ENCODE measurements at regions not wholly inside any gene's neighbourhood (a gene's known extent, or its start where the extent isn't known, plus 50 kb on each side); places are given as distances from the start of the nearest gene placed in this dataset.
"Not testable (repeated sequence)": the region's sequence is repeated elsewhere in the genome, so short reads cannot be mapped to it uniquely, and the experiment has no call there.

DNA sequence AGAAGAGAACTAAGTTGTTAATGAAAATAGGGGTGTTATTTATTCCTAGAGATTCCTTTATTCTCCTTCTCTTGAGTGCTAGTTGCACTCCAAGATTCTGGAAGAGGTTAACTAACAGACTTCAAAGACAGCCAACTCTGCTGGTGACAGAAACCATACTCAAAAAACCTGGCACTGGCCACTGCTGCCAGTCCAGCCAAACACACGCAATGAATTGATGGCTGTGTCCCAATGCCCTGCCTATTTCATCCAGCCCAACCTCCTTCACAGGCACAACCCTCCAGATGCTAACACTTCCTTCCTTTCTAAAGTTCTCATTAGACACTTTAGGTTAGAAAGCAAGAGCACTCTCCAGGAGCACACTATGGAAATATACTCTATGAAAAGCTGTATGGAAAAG lies 150.8 kb upstream of the C11orf58 start:
- TF ChIP-seq, protein P1, sequence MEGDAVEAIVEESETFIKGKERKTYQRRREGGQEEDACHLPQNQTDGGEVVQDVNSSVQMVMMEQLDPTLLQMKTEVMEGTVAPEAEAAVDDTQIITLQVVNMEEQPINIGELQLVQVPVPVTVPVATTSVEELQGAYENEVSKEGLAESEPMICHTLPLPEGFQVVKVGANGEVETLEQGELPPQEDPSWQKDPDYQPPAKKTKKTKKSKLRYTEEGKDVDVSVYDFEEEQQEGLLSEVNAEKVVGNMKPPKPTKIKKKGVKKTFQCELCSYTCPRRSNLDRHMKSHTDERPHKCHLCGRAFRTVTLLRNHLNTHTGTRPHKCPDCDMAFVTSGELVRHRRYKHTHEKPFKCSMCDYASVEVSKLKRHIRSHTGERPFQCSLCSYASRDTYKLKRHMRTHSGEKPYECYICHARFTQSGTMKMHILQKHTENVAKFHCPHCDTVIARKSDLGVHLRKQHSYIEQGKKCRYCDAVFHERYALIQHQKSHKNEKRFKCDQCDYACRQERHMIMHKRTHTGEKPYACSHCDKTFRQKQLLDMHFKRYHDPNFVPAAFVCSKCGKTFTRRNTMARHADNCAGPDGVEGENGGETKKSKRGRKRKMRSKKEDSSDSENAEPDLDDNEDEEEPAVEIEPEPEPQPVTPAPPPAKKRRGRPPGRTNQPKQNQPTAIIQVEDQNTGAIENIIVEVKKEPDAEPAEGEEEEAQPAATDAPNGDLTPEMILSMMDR (IDR thresholded peaks at IDR 0.05): no peak
- TF ChIP-seq POLR2A (IDR thresholded peaks at IDR 0.05) (no peak), POLR2AphosphoS5 (IDR thresholded peaks at IDR 0.05) (no peak)
- H3K36me3 ChIP-seq: no peaks in the 10 kb centered on the region
- no peak overlapping the region for H3K4me3 ChIP-seq
- H3K27ac ChIP-seq: no peak overlapping the region
- H3K4me1 ChIP-seq (replicated peaks): no peaks in the 10 kb centered on the region
- intact Hi-C loops (cut with DNase I): no loop called here
- H3K27me3 ChIP-seq (replicated peaks; ENCODE audit: insufficient read depth): no peaks in the 10 kb centered on the region
- no peak for DNase-seq (ENCODE audit: low spot score)
- 0% methylated on average over 1 of the region's 1 CpG for WGBS
- H3K9me3 ChIP-seq: no peaks in the 10 kb centered on the region

DNA sequence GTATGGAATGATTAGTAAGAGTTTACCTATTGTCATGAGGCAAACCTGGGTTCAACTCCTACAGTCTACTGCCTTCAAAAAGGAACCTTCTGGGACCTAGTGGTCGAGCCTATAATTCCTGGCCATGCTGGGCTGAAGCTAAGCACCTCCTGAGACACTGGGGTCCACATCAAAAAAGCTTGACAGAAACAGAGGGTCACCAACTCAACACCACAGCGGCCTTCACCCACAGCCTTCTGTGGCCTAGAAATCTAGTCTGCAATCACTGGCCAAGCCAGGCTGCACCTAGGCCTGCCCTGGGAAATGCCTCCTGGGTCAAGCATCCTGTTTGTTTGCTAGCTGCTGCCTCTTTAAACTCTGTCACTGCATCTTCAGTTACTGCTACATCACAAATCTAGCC lies 153.9 kb upstream of the C11orf58 start:
- DNase-seq (ENCODE audit: low spot score): no peak

DNA sequence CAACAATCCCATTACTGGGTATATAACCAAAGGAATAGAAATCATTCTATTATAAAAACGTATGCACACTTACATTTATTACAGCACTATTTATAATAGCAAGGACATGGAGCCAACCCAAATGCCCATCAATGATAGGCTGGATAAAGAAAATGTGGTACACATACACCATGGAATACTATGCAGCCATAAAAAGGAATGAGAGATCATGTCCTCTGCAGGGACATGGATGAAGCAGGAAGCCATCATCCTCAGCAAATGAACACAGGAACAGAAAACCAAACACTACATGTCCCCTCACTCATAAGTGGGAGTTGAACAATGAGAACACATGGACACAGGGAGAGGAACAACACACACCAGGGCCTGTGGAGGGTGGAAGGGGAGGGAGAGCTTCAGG lies 157.4 kb upstream of the C11orf58 start:
- H3K36me3 ChIP-seq; DNase-seq (ENCODE audit: low spot score); H3K27ac ChIP-seq; intact Hi-C loops (cut with DNase I); H3K27me3 ChIP-seq (replicated peaks; ENCODE audit: insufficient read depth); H3K9me3 ChIP-seq; H3K4me3 ChIP-seq; H3K4me1 ChIP-seq (replicated peaks): not testable (repeated sequence)
- 84% methylated on average over 1 of the region's 1 CpG for WGBS

More for the DNA sequence above, 153.9 kb upstream of the C11orf58 start:
- no peak overlapping the region for H3K4me3 ChIP-seq
- H3K36me3 ChIP-seq: no peaks in the 10 kb centered on the region
- 90% methylated on average over 2 of the region's 2 CpGs for WGBS
- no peaks in the 10 kb centered on the region for H3K9me3 ChIP-seq
- H3K27ac ChIP-seq: no peak overlapping the region
- no peaks in the 10 kb centered on the region for H3K27me3 ChIP-seq (replicated peaks; ENCODE audit: insufficient read depth)
- TF ChIP-seq POLR2AphosphoS5 (IDR thresholded peaks at IDR 0.05) (no peak), POLR2A (IDR thresholded peaks at IDR 0.05) (no peak)
- TF ChIP-seq, protein P1 (IDR thresholded peaks at IDR 0.05): no peak
- H3K4me1 ChIP-seq (replicated peaks): no peaks in the 10 kb centered on the region
- intact Hi-C loops (cut with DNase I): no loop called here

DNA sequence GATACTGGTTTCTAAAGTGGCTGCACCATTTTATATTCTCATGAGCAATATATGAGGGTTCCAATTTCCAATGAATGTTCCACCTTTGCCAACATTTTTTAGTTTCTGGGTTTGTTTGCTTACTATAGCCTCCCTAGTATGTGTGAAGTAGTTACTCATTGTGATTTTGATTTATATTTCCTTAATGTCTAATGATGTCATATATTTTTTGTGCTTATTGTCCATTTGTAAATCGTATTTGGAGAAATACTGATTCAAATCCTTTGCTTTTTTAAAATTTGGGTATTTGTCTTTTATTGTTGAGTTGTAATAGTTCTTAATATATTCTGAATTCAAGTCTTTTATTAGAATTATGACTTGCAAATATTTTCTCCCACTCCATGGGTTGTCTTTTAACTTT lies 161.0 kb upstream of the C11orf58 start:
- Histone ChIP-seq H3K36me3 (no peaks in the 10 kb centered on the region), H3K27ac (no peak overlapping the region), H3K4me1 (replicated peaks) (no peaks in the 10 kb centered on the region), H3K4me3 (no peak overlapping the region), H3K27me3 (replicated peaks; ENCODE audit: insufficient read depth) (no peaks in the 10 kb centered on the region), H3K9me3 (no peaks in the 10 kb centered on the region)
- no peak for DNase-seq (ENCODE audit: low spot score)
- WGBS: 79% methylated on average over 1 of the region's 1 CpG
- no peak for TF ChIP-seq POLR2AphosphoS5 (IDR thresholded peaks at IDR 0.05)
- TF ChIP-seq, protein P1 (IDR thresholded peaks at IDR 0.05): no peak
- TF ChIP-seq POLR2A (IDR thresholded peaks at IDR 0.05): no peak
- intact Hi-C loops (cut with DNase I): no loop called here

DNA sequence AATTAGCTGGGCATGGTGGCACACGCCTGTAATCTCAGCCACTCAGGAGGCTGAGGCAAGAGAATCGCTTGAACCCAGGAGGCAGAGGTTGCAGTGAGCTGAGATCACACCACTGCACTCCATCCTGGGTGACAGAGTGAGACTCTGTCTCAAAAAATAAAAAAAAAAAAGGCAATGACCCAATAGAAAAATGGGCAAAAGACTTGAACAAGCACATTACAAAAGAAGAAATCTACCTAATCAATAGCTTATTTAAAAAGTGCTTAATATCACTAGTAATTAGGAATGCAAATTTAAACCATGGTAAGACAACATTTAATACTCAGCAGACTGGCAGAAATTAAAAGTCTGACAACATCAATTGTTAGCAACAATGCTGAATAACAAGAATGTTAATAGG lies 163.6 kb upstream of the C11orf58 start:
- H3K27me3 ChIP-seq (replicated peaks; ENCODE audit: insufficient read depth); H3K36me3 ChIP-seq; DNase-seq (ENCODE audit: low spot score); H3K9me3 ChIP-seq; intact Hi-C loops (cut with DNase I); H3K27ac ChIP-seq; H3K4me1 ChIP-seq (replicated peaks); H3K4me3 ChIP-seq: not testable (repeated sequence)
- WGBS: 97% methylated on average over 2 of the region's 2 CpGs

DNA sequence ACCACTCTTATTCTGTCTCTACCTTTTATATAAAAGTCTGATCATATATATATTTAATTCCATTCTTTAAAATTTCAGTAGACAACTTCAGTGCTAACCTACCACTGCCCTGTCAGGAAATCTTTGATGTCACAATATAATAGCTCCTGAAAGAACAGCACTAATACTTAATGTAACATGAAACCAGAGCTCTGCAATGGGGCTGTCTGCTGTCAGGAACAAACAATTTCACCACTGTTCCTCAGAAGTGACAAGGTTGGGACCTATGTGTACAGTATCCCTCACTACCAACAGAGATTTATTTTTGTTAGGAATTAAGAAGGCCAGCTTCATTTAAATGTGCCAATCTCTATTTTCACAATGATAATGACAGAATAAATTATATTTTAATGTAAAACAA lies 165.5 kb upstream of the C11orf58 start:
- Histone ChIP-seq H3K27ac (no peak overlapping the region), H3K4me3 (no peak overlapping the region), H3K4me1 (replicated peaks) (no peaks in the 10 kb centered on the region), H3K36me3 (no peaks in the 10 kb centered on the region), H3K9me3 (no peaks in the 10 kb centered on the region), H3K27me3 (replicated peaks; ENCODE audit: insufficient read depth) (no peaks in the 10 kb centered on the region)
- no peak for DNase-seq (ENCODE audit: low spot score)
- TF ChIP-seq POLR2AphosphoS5 (IDR thresholded peaks at IDR 0.05) (no peak), POLR2A (IDR thresholded peaks at IDR 0.05) (no peak)
- TF ChIP-seq, protein P1 (IDR thresholded peaks at IDR 0.05): no peak
- intact Hi-C loops (cut with DNase I): no loop called here
